COR-L47 (cell line): ENCODE measurements at regions not wholly inside any gene's neighbourhood (a gene's known extent, or its start where the extent isn't known, plus 50 kb on each side); places are given as distances from the start of the nearest gene placed in this dataset.
"Not testable (repeated sequence)": the region's sequence is repeated elsewhere in the genome, so short reads cannot be mapped to it uniquely, and the experiment has no call there.

ENCODE experiments used
- DNase-seq: peaks from one replicate; lab custom pipeline; 2025; lab: John Stamatoyannopoulos, UW

GRCh38 chr18:59800897-59801296, 98.9 kb upstream of the PMAIP1 start:
- no peak for DNase-seq

- DNase-seq = no peak
Measured at GRCh38 chr18:59799383-59800015, 100.3 kb upstream of the PMAIP1 start.

- no peak for DNase-seq
Measured at GRCh38 chr18:59795882-59796281, 98.7 kb upstream of the CCBE1 start.

GRCh38 chr18:59792353-59792752, 95.1 kb upstream of the CCBE1 start:
- DNase-seq = no peak

- DNase-seq = not testable (repeated sequence)
Measured at GRCh38 chr18:59790346-59790936, 93.2 kb upstream of the CCBE1 start.

- DNase-seq = no peak
Measured at GRCh38 chr18:59788791-59789106, 91.5 kb upstream of the CCBE1 start.

- DNase-seq = no peak
Measured at GRCh38 chr18:59787998-59788790, 91.0 kb upstream of the CCBE1 start.

- DNase-seq = no peak
Measured at GRCh38 chr18:59784694-59785093, 87.5 kb upstream of the CCBE1 start.

- peak; percentile 59 for DNase-seq
Measured at GRCh38 chr18:59783138-59783537, 85.9 kb upstream of the CCBE1 start.

- no peak for DNase-seq
Measured at GRCh38 chr18:59779979-59780378, 82.8 kb upstream of the CCBE1 start.

- no peak for DNase-seq
Measured at GRCh38 chr18:59778434-59778833, 81.2 kb upstream of the CCBE1 start.

GRCh38 chr18:59777636-59778035, 80.4 kb upstream of the CCBE1 start:
- no peak for DNase-seq

GRCh38 chr18:59769129-59769865, 72.1 kb upstream of the CCBE1 start:
- DNase-seq = no peak

- no peak for DNase-seq
Measured at GRCh38 chr18:59768409-59768808, 71.2 kb upstream of the CCBE1 start.

GRCh38 chr18:59767732-59768131, 70.5 kb upstream of the CCBE1 start:
- DNase-seq = no peak

- DNase-seq = no peak
Measured at GRCh38 chr18:59765343-59765742, 68.1 kb upstream of the CCBE1 start.

- no peak for DNase-seq
Measured at GRCh38 chr18:59764281-59764680, 67.1 kb upstream of the CCBE1 start.

- no peak for DNase-seq
Measured at GRCh38 chr18:59763541-59764136, 66.4 kb upstream of the CCBE1 start.

- no peak for DNase-seq
Measured at GRCh38 chr18:59760619-59761600, 63.7 kb upstream of the CCBE1 start.

GRCh38 chr18:59760212-59760611, 63.0 kb upstream of the CCBE1 start:
- DNase-seq = no peak

GRCh38 chr18:59758837-59759236, 61.6 kb upstream of the CCBE1 start:
- DNase-seq = no peak
